ENCODE measurements at regions not wholly inside any gene's neighbourhood (a gene's known extent, or its start where the extent isn't known, plus 50 kb on each side); places are given as distances from the start of the nearest gene placed in this dataset.
A peak's percentile ranks its signal among the peaks of the same experiment; 100 is the strongest.
"Not testable (repeated sequence)": the region's sequence is repeated elsewhere in the genome, so short reads cannot be mapped to it uniquely, and the experiment has no call there.

- no peaks in the 10 kb centered on the region for H3K9me2 ChIP-seq (ENCODE audit: insufficient read depth)
- H3K79me2 ChIP-seq (ENCODE audit: insufficient read depth, low read length): no peaks in the 10 kb centered on the region
- H3K4me1 ChIP-seq (ENCODE audit: control insufficient read depth in 1 of 2, insufficient read depth in 2 of 2, low read length in 2 of 2): no peaks in the 10 kb centered on the region
- ATAC-seq (peak; percentile 36; the same call in 1 of the 2 replicates), DNase-seq (ENCODE audit: low read depth, low spot score) (no peak)
- ChIA-PET CTCF (no interaction called here), POLR2A (no interaction called here), RAD21 (ENCODE audit: low non-redundant PET in 1 of 2, low total read pairs in 2 of 2, uncharacterized antibody in 2 of 2, unreplicated experiment in 2 of 2) (no interaction called here)
- no peaks in the 10 kb centered on the region for H3K9me3 ChIP-seq (ENCODE audit: control insufficient read depth in 1 of 2, insufficient read depth in 1 of 2, low read depth in 1 of 2, low read length in 2 of 2)
- H3K9ac ChIP-seq (ENCODE audit: low read length): no peak overlapping the region
- H3K4me3 ChIP-seq (replicated peaks in 1 of 2; ENCODE audit: low read depth in 1 of 2, low read length in 2 of 2): no peak overlapping the region
- no peaks in the 10 kb centered on the region for H3K36me3 ChIP-seq (ENCODE audit: control insufficient read depth in 1 of 2, insufficient read depth in 2 of 2, low read length in 2 of 2)
- BruUV-seq (replicated peaks): no TSS peak
- H4K20me1 ChIP-seq (ENCODE audit: insufficient read depth): no peaks in the 10 kb centered on the region
- intact Hi-C loops (cut with micrococcal nuclease): no loop called here
- H2AFZ ChIP-seq (ENCODE audit: low read depth, low read length, poor library complexity, severe bottlenecking): no peak overlapping the region
- TF ChIP-seq FOSL1 (IDR thresholded peaks at IDR 0.05; ENCODE audit: low read depth) (no peak), MAX (IDR thresholded peaks at IDR 0.05) (no peak), RAD21 (IDR thresholded peaks at IDR 0.05; ENCODE audit: low read depth) (peak; percentile 22; the same call in 1 of the 2 replicates), TCF7L2 (IDR thresholded peaks at IDR 0.05; ENCODE audit: borderline replicate concordance, extremely low read depth, insufficient read depth, insufficient read length) (no peak), ZFX (IDR thresholded peaks at IDR 0.05) (no peak), SIN3A (IDR thresholded peaks at IDR 0.05; ENCODE audit: low read depth) (no peak), CEBPB (IDR thresholded peaks at IDR 0.05; ENCODE audit: low read depth) (no peak), POLR2A (IDR thresholded peaks at IDR 0.05; ENCODE audit: borderline replicate concordance, extremely low read depth, insufficient read depth, insufficient read length) (no peak), EZH2 (IDR thresholded peaks at IDR 0.05) (no peak)
- no peak overlapping the region for H3K27ac ChIP-seq (ENCODE audit: low read depth, low read length)
- H3K27me3 ChIP-seq (ENCODE audit: insufficient read depth, low read length): no peaks in the 10 kb centered on the region
- H3K4me2 ChIP-seq (ENCODE audit: low read length): no peak overlapping the region
These were observed 146.6 kb downstream of the USP22 start for GRCh38 chr17:20896153-20896649.

GRCh38 chr17:20898726-20899125 is 144.1 kb downstream of the USP22 start:
- not testable (repeated sequence) for H3K4me1 ChIP-seq (ENCODE audit: control insufficient read depth in 1 of 2, insufficient read depth in 2 of 2, low read length in 2 of 2); BruUV-seq (replicated peaks)

GRCh38 chr17:20902496-20902895 is 140.3 kb downstream of the USP22 start:
- H3K36me3 ChIP-seq (ENCODE audit: control insufficient read depth in 1 of 2, insufficient read depth in 2 of 2, low read length in 2 of 2); DNase-seq (ENCODE audit: low read depth, low spot score); H3K4me2 ChIP-seq (ENCODE audit: low read length); H3K79me2 ChIP-seq (ENCODE audit: insufficient read depth, low read length); BruUV-seq (replicated peaks); H3K9me3 ChIP-seq (ENCODE audit: control insufficient read depth in 1 of 2, insufficient read depth in 1 of 2, low read depth in 1 of 2, low read length in 2 of 2); intact Hi-C loops (cut with micrococcal nuclease); CTCF ChIA-PET; RAD21 ChIA-PET (ENCODE audit: low non-redundant PET in 1 of 2, low total read pairs in 2 of 2, uncharacterized antibody in 2 of 2, unreplicated experiment in 2 of 2); H3K4me1 ChIP-seq (ENCODE audit: control insufficient read depth in 1 of 2, insufficient read depth in 2 of 2, low read length in 2 of 2); H3K27me3 ChIP-seq (ENCODE audit: insufficient read depth, low read length); ATAC-seq; H3K4me3 ChIP-seq (replicated peaks in 1 of 2; ENCODE audit: low read depth in 1 of 2, low read length in 2 of 2); H3K27ac ChIP-seq (ENCODE audit: low read depth, low read length); H4K20me1 ChIP-seq (ENCODE audit: insufficient read depth); H3K9ac ChIP-seq (ENCODE audit: low read length); H3K9me2 ChIP-seq (ENCODE audit: insufficient read depth); H2AFZ ChIP-seq (ENCODE audit: low read depth, low read length, poor library complexity, severe bottlenecking); POLR2A ChIA-PET: not testable (repeated sequence)

More at GRCh38 chr17:20898726-20899125, 144.1 kb downstream of the USP22 start:
- H3K9me2 ChIP-seq (ENCODE audit: insufficient read depth); POLR2A ChIA-PET; intact Hi-C loops (cut with micrococcal nuclease); H3K36me3 ChIP-seq (ENCODE audit: control insufficient read depth in 1 of 2, insufficient read depth in 2 of 2, low read length in 2 of 2); H3K79me2 ChIP-seq (ENCODE audit: insufficient read depth, low read length); H3K4me2 ChIP-seq (ENCODE audit: low read length); H4K20me1 ChIP-seq (ENCODE audit: insufficient read depth); H2AFZ ChIP-seq (ENCODE audit: low read depth, low read length, poor library complexity, severe bottlenecking); CTCF ChIA-PET; RAD21 ChIA-PET (ENCODE audit: low non-redundant PET in 1 of 2, low total read pairs in 2 of 2, uncharacterized antibody in 2 of 2, unreplicated experiment in 2 of 2); H3K9me3 ChIP-seq (ENCODE audit: control insufficient read depth in 1 of 2, insufficient read depth in 1 of 2, low read depth in 1 of 2, low read length in 2 of 2); H3K27me3 ChIP-seq (ENCODE audit: insufficient read depth, low read length); H3K9ac ChIP-seq (ENCODE audit: low read length); ATAC-seq; H3K4me3 ChIP-seq (replicated peaks in 1 of 2; ENCODE audit: low read depth in 1 of 2, low read length in 2 of 2); DNase-seq (ENCODE audit: low read depth, low spot score); H3K27ac ChIP-seq (ENCODE audit: low read depth, low read length): not testable (repeated sequence)

GRCh38 chr17:20903549-20903948 is 139.3 kb downstream of the USP22 start:
- H3K9me2 ChIP-seq (ENCODE audit: insufficient read depth); H3K9ac ChIP-seq (ENCODE audit: low read length); H3K4me1 ChIP-seq (ENCODE audit: control insufficient read depth in 1 of 2, insufficient read depth in 2 of 2, low read length in 2 of 2); H3K4me2 ChIP-seq (ENCODE audit: low read length); H3K36me3 ChIP-seq (ENCODE audit: control insufficient read depth in 1 of 2, insufficient read depth in 2 of 2, low read length in 2 of 2); H3K9me3 ChIP-seq (ENCODE audit: control insufficient read depth in 1 of 2, insufficient read depth in 1 of 2, low read depth in 1 of 2, low read length in 2 of 2); H4K20me1 ChIP-seq (ENCODE audit: insufficient read depth); RAD21 ChIA-PET (ENCODE audit: low non-redundant PET in 1 of 2, low total read pairs in 2 of 2, uncharacterized antibody in 2 of 2, unreplicated experiment in 2 of 2); H3K27ac ChIP-seq (ENCODE audit: low read depth, low read length); H3K79me2 ChIP-seq (ENCODE audit: insufficient read depth, low read length); intact Hi-C loops (cut with micrococcal nuclease); DNase-seq (ENCODE audit: low read depth, low spot score); POLR2A ChIA-PET; H2AFZ ChIP-seq (ENCODE audit: low read depth, low read length, poor library complexity, severe bottlenecking); H3K4me3 ChIP-seq (replicated peaks in 1 of 2; ENCODE audit: low read depth in 1 of 2, low read length in 2 of 2); BruUV-seq (replicated peaks); H3K27me3 ChIP-seq (ENCODE audit: insufficient read depth, low read length); CTCF ChIA-PET; ATAC-seq: not testable (repeated sequence)

All from HCT116 (cell line).